ENCODE measurements at regions not wholly inside any gene's neighbourhood (a gene's known extent, or its start where the extent isn't known, plus 50 kb on each side); places are given as distances from the start of the nearest gene placed in this dataset.
"Not testable (repeated sequence)": the region's sequence is repeated elsewhere in the genome, so short reads cannot be mapped to it uniquely, and the experiment has no call there.

DNA sequence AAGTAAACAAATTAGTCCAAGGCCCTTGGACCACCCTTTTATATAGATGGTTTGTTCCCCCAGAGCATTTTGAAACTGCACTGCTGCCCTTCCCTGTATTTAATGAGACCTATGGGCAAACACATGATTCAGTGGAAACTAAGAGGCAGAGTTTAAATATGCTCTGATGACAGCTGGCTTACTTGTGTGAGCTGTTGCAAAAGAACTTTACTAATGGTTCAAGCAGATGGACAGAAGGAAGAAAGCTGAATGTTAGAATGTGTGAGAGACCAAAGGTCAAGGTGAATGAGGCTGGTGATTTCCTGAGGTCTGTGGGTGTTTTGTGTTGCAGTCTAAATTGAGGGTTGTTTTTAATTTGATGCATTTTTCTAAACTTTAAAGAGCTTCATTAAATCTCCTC lies 123.0 kb upstream of the CEP162 start:
- no peak for DNase-seq (ENCODE audit: low spot score)

DNA sequence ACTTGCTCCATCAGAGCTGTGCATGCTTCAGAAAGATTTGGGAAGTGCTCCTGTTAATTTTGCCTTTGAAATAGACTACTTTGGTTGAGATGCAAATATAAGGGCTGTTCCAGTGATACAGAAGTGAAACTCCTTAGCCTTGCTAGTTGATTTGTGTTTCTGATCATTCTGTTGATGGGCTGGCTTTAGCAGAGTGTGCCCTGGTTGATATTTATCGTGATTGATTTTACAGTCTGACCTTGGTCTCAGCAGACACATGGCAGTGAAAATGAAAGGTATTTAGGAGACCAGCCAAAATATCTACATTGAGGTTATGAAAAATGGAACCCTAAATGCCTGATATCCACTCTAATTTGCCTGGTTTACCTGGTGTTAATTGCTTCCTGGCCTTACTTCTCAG lies 122.1 kb upstream of the CEP162 start:
- no peak for DNase-seq (ENCODE audit: low spot score)

GRCh38 chr6:84348801-84349200 lies 121.4 kb upstream of the CEP162 start:
- no peak for DNase-seq (ENCODE audit: low spot score)

DNA sequence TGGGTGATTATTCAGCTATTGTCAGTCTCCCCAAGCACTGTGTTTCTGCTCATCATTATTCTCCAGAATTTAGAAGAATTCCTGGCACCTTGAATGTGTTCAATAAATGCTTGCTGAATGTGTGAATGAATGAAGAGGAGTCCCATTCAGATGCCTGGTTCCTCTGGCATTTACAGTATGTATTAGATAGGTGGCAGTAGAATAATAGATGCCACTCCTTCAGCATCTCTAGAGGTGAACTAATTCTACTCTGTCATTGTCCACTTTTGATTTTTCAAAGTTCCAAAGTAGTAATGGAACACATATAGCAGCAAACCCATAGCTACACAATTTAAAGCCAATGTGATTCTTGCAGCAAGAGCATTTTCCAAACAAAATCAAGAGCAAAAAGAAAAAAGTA lies 118.9 kb upstream of the CEP162 start:
- DNase-seq (ENCODE audit: low spot score), result no peak

DNA sequence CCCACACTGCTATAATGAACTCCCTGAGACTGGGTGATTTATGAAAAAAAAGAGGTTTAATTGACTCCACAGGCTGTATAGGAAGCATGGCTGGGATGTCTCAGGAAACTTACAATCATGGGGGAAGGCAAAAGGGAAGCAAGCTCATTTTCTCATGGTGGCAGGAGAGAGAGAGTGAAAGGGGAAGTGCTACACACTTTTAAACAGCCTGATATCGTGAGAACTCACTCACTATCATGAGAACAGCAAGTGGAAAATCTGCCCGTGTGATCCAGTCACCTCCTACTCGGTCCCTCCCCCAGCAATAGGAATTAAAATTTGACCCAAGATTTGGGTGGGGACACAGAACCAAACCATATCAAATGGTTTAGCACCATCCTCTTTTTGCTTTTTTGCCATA lies 116.6 kb upstream of the CEP162 start:
- DNase-seq (ENCODE audit: low spot score), result no peak

DNA sequence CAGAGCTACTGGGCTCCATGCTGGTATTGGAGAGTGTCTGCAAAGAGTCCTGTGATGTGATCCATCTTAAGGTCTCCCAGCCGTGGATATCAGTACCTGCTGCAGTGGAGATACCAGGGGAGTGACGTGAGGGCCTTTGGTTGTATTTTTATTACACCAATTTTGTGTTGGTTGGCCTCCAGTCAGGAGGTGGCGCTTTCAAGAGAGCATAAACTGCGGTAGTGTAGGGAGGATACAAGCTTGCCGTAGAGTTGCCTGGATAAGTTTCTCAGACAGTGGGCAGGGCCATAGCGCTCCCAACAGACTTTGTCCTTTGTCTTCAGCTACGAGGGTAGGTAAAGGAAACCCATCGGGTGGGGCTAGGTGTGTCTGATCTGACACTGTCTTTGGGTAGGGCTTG lies 113.0 kb upstream of the CEP162 start:
- DNase-seq (ENCODE audit: low spot score), result no peak

DNA sequence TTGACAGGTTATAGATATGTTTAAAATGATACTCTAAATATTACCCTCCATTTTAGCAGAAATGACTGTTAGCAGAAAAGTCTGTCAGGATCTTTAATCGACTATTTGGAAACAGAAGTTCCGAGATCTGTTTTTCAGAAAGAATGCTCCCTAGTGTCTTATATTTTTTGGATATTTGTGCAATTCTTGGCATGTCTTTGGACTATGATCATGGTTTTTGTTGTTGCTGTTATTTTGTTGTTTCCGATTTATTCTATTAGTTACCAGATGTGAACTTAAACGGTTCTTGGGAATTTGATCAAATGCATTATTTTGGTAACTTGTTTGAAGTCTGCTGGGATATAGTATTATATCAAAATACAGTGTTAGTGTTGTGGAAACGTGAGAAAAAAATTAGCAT lies 106.4 kb upstream of the CEP162 start:
- no peak for DNase-seq (ENCODE audit: low spot score)

DNA sequence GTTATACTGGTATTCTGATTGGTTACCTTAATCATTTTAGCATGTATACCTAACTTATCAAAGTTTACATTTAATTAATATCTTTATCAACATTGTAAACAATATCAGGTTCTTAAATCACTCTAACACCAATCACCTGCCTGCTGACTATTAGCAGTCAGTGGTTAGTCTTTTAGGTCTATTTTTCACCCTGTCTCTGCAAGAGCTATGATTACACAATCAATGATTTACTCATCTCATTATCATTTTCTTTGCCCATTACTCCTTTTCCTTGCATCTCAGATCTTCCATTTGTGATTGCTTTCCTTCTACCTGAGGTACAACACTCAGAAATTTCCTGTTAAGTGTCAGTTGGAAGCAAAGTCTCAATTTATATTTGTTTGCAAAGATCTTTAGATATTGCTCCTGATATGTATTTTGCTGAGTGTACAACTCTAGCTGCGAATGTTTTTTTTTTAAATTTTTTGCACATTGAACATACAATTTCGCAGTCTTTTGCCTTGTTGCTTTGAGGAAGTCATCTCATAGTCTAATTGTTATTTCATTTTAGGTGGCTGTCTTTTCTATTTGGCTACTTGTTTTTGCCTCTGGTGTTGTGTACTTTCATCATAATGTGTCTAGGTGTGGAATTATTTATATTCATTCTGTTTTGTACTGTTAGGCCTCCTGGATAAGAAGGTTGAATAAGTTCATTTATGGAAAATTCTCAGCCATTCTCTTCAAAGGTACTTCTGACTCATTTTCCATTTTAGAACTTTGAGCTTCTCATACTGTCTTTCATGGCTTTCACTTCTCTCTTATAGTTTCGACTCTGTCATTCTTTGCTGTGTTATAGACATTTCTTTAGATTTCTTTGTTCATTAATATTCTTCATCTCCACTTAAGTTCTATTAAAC lies 104.9 kb upstream of the CEP162 start:
- DNase-seq (ENCODE audit: low spot score), result no peak

DNA sequence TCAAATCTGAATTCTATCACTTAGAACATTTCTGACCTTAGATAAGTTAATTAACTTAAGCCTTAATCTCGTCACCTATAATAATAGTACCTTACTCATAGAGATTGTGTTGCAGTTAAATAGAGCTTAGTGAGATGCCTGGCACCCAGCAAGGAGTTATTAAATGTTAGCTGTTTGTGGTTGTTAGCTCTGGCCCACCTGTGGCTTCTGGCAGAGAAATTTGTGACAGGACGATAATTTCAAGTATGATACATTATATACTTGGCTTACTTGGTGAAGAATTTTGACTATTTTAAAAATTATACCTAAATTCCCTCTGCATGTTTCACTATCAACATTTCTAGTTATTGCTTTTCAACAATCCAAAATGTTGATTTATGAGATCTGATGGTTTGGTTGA lies 102.9 kb upstream of the CEP162 start:
- no peak for DNase-seq (ENCODE audit: low spot score)

DNA sequence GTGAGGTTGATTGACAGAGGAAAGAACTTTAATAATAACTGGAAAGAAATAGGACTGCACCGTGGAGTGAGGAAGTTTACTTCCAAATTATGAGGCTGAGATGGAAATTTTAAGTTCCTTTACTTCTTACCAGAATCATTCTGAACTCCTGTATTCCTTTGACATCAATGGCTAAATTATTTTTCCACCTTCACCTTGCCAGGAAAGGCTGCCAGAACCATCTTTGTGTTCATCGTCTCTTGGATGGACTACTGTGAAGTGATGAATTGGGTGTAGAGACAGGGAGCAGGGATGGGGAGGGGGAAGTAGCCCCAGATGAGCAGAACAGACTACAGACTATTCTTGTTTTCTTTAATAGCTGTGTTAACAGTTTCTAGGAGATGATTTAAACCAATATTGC lies 102.1 kb upstream of the CEP162 start:
- DNase-seq (ENCODE audit: low spot score), result no peak

GRCh38 chr6:84329077-84329476 lies 101.6 kb upstream of the CEP162 start:
- no peak for DNase-seq (ENCODE audit: low spot score)

DNA sequence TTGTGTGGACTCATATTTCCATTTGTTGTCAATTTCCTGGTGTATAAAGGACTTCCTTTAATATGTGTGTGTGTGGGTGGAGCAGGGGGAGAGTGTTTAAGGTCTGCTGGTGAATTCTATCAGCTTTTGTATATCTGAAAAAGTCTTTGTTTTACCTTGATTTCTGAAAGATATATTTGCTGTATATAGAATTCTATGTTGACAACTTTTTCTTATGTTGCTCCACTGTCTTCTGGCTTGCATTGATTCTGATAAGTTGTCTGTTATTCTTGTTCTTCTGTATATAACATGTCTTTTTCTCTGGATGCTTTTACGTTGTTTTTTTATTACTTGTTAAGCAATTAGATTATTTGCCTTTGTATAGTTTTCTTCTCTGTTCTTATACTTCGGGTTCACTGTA lies 90.0 kb upstream of the CEP162 start:
- DNase-seq (ENCODE audit: low spot score), result no peak

GRCh38 chr6:84314377-84314898 lies 87.0 kb upstream of the CEP162 start:
- DNase-seq (ENCODE audit: low spot score), result no peak

DNA sequence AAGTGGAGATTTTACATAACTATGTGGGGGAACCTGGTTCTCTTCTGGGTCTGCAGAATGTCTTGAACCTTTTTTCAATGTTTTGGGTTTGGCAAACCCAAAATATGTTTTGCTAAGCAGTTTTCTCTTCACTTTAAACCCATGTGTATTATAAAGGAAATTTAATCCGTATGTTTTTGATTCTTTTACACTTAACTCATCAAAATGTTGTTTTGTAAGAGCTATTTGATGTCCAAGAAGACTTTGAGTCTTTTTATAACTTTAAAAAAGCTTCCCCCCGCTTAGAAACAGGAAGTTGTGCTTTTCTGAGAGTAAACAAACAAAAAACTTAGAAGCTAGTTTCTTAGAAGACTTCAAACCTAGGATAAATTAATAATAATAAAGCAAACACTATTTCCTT lies 81.9 kb upstream of the CEP162 start:
- no peak for DNase-seq (ENCODE audit: low spot score)

- no peak for DNase-seq (ENCODE audit: low spot score)
Observed at GRCh38 chr6:84304881-84305280, 77.4 kb upstream of the CEP162 start.

GRCh38 chr6:84291033-84291432 lies 63.6 kb upstream of the CEP162 start:
- not testable (repeated sequence) for DNase-seq (ENCODE audit: low spot score)

DNA sequence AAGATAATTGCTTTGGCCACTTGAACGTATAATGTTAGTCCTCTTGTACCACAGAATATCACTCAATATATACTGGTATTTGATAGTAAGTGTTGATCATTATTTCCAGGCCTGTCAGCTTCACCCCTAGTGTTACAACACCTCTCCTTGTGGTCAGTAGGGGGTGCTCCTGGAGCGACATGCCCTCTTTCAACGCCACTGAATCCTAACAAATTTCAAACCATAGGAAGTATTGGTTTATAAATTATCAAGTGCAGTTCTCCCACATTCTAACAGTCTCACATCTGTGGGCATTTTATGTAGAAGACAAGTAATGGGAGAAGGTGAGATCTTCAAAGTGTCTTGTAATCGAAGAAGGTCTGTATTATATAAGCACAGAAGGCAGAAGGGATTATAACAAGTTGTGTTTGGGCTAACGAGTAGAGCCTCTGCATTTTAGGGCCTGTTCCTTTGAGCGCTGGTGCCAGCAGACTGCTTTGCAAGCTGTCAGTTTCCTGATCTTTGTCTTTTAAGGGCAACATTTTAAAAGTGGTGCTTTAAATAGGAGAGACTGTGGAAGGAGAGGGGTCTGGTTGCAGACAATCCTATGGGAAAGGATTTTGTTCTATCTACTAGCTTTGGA lies 57.1 kb upstream of the CEP162 start:
- DNase-seq (ENCODE audit: low spot score), result no peak

- no peak for DNase-seq (ENCODE audit: low spot score)
Observed at GRCh38 chr6:84282550-84282949, 55.1 kb upstream of the CEP162 start.

DNA sequence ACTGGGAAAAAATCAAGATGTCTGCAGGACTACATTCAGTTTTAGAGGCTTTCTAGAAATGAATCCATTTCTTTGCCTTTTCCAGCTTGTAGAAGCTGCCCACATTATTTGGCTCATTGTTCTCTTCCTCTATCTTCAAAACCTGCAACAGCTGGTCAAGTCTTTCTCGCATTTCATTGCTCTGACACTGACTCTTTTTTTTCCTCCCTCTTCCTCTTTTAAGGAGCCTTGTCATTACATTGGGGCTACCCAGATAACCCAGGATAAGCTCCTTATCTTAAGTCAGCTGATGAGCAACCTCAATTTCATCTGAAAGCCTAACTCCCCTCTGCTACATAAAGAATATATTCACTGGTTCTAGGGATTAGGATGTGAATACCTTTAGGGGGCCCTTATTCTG lies 53.2 kb upstream of the CEP162 start:
- no peak for DNase-seq (ENCODE audit: low spot score)

DNA sequence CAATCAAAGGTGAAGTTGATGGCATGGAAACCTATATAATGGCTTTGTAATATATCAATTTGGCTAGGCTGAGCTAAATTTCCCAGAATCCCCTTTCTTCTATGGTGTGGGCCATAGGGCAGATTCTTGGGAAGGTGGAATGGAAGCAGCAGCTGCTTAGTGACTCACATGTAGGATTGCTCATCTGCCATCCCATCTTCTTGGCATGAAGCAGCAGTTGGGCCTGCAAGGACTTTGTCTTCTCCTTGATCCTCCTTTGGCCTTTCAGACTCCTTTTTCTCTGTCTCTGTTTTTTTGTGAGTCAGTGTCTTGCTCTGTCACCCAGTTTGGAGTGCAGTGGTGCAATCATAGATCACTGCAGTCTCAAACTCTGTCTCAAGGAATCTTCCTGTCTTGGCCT lies 52.6 kb upstream of the CEP162 start:
- no peak for DNase-seq (ENCODE audit: low spot score)

- no peak for DNase-seq (ENCODE audit: low spot score)
Observed at GRCh38 chr6:84278321-84278998, 51.0 kb upstream of the CEP162 start.

Data from left forelimb (tissue), 1 donor.